ENCODE measurements at regions not wholly inside any gene's neighbourhood (a gene's known extent, or its start where the extent isn't known, plus 50 kb on each side); places are given as distances from the start of the nearest gene placed in this dataset.

- POLR2A ChIA-PET: no interaction called here
- no peaks in the 10 kb centered on the region for H3K27me3 ChIP-seq (ENCODE audit: control insufficient read depth, insufficient read depth, low read length)
- BruUV-seq (replicated peaks): no TSS peak
These were observed 677.8 kb upstream of the ROBO1 start for GRCh38 chr3:80445641-80446040.

GRCh38 chr3:80445053-80445452, 677.3 kb upstream of the ROBO1 start:
- CTCF ChIA-PET: no interaction called here
- DNase-seq (ENCODE audit: low read depth, low spot score): no peak
- no peaks in the 10 kb centered on the region for H3K4me1 ChIP-seq (ENCODE audit: control insufficient read depth, insufficient read depth, low read length)
- TF ChIP-seq CTCF (IDR thresholded peaks at IDR 0.05) (no peak), SIN3A (IDR thresholded peaks at IDR 0.05; ENCODE audit: borderline replicate concordance, insufficient read depth, low read depth, low read length) (no peak), REST (IDR thresholded peaks at IDR 0.05; ENCODE audit: insufficient read depth in 1 of 2, low read depth in 2 of 2, low read length in 1 of 2) (no peak), TCF7L2 (IDR thresholded peaks at IDR 0.05; ENCODE audit: low read depth, low read length) (no peak), POLR2AphosphoS5 (IDR thresholded peaks at IDR 0.05; ENCODE audit: low read depth, low read length) (no peak)
- no peaks in the 10 kb centered on the region for H3K9me3 ChIP-seq (ENCODE audit: control insufficient read depth, insufficient read depth, low read depth, low read length)
- in situ Hi-C loops (cut with HindIII; ENCODE audit: low pct_unique_long_range_greater_than_20kb, low sequenced_read_pairs) (no loop called here), intact Hi-C loops (cut with micrococcal nuclease; ENCODE audit: unreplicated experiment) (no loop called here)
- ATAC-seq: no peak
- BruUV-seq (replicated peaks): no TSS peak
- POLR2A ChIA-PET: no interaction called here
- no peak overlapping the region for H3K27ac ChIP-seq (ENCODE audit: low read length)
- H3K27me3 ChIP-seq (ENCODE audit: control insufficient read depth, insufficient read depth, low read length): no peaks in the 10 kb centered on the region
- H3K4me3 ChIP-seq (ENCODE audit: low read depth in 2 of 2, low read length in 2 of 2): no peak overlapping the region
- H3K36me3 ChIP-seq (ENCODE audit: control insufficient read depth, insufficient read depth, low read length): no peaks in the 10 kb centered on the region

More at GRCh38 chr3:80445641-80446040, 677.8 kb upstream of the ROBO1 start:
- TF ChIP-seq CTCF (IDR thresholded peaks at IDR 0.05) (no peak), POLR2AphosphoS5 (IDR thresholded peaks at IDR 0.05; ENCODE audit: low read depth, low read length) (no peak), TCF7L2 (IDR thresholded peaks at IDR 0.05; ENCODE audit: low read depth, low read length) (no peak), SIN3A (IDR thresholded peaks at IDR 0.05; ENCODE audit: borderline replicate concordance, insufficient read depth, low read depth, low read length) (no peak), REST (IDR thresholded peaks at IDR 0.05; ENCODE audit: insufficient read depth in 1 of 2, low read depth in 2 of 2, low read length in 1 of 2) (no peak)
- DNase-seq (ENCODE audit: low read depth, low spot score) (no peak), ATAC-seq (no peak)
- Histone ChIP-seq H3K27ac (ENCODE audit: low read length) (no peak overlapping the region), H3K9me3 (ENCODE audit: control insufficient read depth, insufficient read depth, low read depth, low read length) (no peaks in the 10 kb centered on the region), H3K4me3 (ENCODE audit: low read depth in 2 of 2, low read length in 2 of 2) (no peak overlapping the region), H3K4me1 (ENCODE audit: control insufficient read depth, insufficient read depth, low read length) (no peaks in the 10 kb centered on the region), H3K36me3 (ENCODE audit: control insufficient read depth, insufficient read depth, low read length) (no peaks in the 10 kb centered on the region)
- CTCF ChIA-PET: no interaction called here
- intact Hi-C loops (cut with micrococcal nuclease; ENCODE audit: unreplicated experiment): no loop called here
- in situ Hi-C loops (cut with HindIII; ENCODE audit: low pct_unique_long_range_greater_than_20kb, low sequenced_read_pairs): no loop called here

Measured in Panc1 (cell line).